ENCODE measurements at regions not wholly inside any gene's neighbourhood (a gene's known extent, or its start where the extent isn't known, plus 50 kb on each side); places are given as distances from the start of the nearest gene placed in this dataset.
A peak's percentile ranks its signal among the peaks of the same experiment; 100 is the strongest.
"Not testable (repeated sequence)": the region's sequence is repeated elsewhere in the genome, so short reads cannot be mapped to it uniquely, and the experiment has no call there.

DNA sequence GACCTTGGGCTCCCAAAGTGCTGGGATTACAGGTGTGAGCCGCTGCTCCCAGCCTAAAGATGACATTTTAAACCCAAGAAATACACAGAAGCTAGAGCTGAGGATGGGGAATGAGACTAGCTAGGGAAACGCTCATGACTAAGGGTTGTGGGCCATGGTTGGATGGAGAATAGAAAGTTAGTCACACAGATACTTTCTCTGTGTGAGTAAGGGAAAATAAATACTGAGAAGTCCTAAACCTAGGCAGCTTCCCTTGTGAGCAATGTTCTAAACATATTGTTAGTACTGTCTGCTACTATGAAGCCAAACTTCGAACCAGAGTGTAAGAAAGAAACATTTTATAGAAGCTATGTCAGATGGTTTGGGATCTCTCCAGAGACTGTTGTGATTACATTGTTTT lies 304.8 kb upstream of the STAC start:
- DNase-seq = peak in 1 of 3 donors; percentile 10

DNA sequence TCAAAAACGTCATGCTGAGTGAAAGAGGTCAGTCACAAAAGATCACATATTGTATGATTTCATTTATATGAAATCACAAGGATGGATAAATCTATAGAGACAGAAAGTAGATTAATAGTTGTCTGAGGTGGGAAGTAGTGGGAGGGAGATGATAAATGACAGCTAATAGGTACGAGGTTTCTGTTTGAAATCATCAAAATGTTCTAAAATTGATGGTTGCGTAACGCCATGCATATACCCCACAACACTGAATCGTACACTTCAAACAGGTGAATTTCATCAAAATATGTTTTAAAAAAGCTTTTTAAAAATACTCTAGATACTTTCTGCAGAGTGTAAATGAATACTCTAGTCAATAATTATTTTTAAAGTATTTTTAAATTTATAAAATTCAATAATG lies 303.0 kb upstream of the STAC start:
- DNase-seq = no peak

DNA sequence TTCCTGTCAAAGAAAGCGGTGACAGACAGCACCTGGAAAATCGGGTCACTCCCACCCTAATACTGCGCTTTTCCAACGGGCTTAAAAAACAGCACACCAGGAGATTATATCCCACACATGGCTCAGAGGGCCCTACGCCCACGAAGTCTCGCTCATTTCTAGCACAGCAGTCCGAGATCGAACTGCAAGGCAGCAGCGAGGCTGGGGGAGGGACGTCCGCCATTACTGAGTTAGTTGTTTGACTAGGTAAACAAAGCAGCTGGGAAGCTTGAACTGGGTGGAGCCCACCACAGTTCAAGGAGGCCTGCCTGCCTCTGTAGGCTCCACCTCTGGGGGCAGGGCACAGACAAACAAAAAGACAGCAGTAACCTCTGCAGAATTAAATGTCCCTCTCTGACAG lies 297.3 kb upstream of the STAC start:
- not testable (repeated sequence) for DNase-seq

DNA sequence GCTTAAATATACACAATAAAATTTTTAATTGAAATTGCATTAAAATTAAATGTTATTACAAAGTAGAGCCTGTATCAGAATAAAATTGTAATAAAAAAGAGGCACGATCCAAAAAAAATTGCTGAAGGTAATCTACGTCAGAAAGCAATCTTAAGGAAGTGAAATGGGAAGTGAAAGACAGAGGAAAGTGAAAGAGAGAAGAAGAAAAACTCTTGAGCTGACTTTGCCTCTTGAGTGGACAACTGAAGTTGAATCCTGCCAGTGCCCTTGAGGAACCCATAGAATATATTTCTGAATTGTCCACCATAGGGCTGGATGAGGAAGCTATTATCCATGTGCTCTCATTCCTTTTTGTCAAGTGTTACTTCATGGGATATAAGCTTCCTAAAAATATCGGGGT lies 285.1 kb upstream of the STAC start:
- no peak for DNase-seq

DNA sequence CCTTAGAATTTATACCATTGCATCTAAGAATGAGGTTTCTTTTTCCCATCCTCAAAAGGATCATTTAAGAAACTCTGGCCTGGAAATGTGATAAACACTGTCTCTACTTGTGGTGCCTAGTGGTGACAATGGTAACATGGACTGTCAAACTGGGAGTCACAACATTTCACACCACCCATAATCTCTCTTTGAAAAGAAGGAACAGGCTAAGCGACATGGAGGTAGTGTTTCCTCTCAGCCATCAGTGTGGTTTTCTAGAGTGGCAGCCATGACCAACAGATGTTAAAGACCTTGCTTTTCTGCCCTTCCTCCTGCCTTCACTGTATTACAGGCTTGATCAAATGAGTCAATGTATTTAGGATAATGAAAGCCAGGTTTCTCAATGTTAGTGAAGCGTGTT lies 283.1 kb upstream of the STAC start:
- DNase-seq = no peak

DNA sequence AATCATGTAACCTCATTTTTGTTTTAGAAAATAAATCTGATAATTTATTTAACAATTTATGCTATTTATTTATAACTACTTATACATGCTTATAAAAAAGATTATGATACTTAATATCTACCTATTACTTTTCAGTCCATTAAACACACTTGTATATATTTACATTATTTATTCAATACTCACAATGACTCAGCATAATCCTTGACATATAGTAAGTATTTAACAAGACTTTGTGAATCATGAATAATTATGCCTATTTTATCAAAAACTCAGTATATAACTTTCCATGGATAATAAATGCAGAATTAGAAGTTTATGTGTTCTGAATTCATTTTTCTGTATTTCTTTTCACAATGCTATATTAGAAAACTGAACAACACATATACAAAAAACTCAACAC lies 266.0 kb upstream of the STAC start:
- no peak for DNase-seq

DNA sequence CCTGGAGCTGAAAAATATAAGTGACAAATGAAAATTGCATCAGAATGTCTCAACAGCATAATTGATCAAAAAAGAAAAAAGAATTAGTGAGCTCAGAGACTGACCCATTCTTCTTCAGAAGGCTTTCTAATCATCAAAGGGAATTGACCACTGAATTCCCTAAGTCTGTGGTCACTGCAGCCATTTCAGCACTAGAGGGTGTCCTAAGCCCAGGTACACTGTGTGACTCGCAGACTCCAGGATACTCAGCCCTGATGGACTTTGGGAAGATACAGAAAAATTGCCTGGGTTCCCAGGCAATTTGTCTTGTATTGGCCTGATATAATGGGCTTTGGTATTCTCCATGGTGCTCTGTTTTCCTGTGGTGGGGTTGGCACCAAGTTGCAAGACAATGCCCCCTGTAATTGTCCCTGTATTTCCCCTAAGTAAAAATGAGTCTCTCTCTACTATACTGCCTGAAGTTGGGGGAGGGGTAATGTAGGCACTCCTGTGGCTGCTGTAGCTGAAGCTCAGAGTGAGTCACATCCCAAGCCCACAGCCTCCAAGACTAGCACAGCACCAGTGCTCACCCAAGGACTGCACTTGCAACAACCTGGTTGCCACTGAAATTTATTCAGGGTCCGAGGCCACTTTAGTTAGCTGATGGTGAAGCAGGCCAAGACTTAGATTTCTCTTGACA lies 256.0 kb upstream of the STAC start:
- DNase-seq = peak in 2 of 3 donors; percentile 8 to 22

DNA sequence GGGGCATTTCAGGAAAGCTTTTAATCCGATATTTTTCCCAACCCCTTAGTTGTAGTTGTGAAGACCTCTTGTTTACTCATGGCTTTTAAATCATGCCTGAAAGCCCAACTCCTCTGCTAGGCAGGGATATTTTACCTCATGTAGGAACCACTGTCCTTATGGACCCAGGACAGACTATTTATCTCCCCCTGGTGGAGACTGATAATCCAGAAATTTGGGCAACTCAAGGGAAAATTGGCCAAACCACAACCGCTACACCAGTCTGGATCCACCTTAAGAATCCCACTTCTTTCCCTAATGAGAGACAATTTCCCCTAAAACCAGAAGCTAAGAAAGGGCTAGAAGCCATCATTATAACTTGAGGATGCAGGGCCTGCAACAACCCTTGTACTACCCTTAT lies 248.1 kb upstream of the STAC start:
- DNase-seq = no peak

DNA sequence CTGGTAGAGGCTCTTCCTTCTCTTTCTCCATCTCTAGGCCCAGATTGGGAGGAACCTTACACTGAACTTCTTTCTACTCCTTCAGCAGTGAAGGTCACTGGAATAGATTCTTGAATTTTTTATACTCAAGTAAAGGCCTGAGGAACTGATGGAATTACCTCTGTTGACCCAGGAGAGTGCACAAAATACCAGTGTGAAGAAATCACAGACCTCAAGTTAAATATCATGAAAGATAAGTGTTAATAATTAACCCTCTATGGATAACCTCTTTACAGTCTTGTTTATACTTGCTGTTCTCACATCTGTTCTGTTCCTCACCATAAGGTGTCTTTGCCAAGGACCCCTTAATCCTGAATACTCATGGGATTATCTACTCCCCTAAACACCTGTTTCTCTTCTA lies 244.4 kb upstream of the STAC start:
- no peak for DNase-seq

DNA sequence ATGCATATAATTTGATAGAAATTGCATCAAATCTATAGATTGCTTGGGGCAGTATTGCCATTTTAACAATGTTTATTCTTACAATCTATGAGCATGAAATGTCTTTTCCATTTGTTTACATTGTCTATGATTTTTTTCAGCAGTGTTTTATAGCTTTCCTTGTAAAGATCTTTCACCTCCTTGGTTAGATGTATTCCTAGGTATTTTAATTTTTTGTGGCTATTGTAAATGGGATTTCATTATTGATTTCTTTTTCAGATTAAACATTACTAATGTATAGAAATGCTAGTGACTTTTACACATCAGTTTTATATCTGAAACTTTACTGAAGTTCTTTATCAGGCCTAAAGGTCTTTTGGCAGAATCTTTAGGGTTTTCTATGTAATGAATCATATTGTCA lies 237.6 kb upstream of the STAC start:
- DNase-seq = no peak

DNA sequence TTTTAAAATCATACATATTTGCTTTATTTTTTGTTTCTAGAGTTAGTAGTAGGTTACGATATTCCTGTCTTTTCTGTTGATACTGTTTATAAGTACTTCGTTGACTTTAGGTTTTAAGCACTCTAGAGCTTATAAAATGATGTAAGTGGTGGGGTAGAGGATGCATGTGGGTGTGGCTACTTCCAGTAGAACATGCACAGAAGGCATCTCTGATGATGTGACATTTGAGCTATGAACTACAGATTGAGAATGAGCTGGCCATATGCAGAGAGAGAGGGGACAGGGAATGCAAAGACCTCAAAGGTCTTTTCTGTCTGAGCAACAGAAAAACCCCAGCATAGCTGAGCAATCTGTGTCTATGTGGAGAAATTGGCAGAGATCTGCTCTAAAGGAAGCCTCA lies 233.9 kb upstream of the STAC start:
- DNase-seq = no peak

DNA sequence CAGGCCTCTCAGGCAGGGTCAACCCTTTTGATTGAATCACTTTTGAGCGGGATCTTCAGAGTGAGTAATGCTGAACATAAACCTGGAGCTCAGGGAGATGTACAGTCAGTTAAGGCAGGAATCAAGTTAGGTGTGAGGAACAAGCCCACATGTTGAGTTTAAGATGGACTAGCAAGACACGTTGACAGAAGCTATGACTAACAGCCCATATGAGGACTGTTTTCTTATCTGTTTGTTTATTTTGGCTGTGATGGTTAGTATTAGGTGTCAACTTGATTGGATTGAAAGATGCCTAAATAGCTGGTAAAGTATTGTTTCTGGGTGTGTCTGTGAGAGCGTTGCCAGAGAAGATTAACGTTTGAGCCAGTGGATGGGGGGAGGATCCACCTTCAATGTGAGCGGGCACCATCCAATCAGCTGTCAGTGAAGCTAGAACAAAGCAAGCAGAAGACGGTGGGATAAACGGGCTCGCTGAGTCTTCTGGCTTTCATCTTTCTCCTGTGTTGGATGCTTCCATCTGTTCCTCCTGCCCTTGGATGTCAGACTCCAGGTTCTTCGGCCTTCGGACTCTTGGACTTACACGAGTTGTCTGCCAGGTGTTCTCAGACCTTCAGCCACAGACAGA lies 232.3 kb upstream of the STAC start:
- no peak for DNase-seq

DNA sequence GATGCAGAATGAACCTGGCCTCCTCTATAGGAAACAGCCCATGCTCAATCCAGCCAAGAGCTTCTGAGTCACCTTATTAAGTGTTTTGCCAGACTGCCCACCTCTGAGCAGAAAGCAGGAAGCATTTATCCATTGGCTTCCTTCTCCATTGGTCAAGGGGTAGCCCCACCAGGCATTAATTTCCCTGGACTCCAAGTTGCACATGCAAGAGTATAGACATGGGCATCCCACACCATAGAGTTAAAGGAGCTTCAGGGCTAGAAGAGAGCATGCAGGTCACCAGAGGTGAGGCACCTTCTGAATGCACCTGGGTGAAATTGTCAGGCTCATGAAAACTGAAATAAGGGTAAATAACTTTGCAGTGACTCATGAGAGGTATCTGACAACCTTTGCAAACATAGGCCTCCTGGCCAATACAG lies 230.8 kb upstream of the STAC start:
- no peak for DNase-seq

DNA sequence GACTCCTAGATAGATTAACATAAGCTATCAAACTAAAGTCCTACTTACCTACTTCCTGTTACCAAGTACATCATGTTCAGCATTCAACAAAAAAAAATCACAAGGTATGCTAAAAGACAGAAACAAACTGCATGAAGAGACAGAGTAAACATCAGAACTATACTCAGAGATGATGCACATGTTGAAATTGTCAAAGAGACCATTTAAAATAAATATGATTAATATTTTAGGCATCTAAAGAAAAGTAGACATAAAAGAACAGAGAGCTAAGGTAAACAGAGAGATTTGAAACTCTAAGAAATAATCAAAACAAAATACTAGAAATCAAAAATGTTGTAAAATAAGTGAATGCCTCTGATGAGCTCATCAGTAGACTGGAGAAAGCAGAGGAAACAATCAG lies 224.8 kb upstream of the STAC start:
- no peak for DNase-seq

DNA sequence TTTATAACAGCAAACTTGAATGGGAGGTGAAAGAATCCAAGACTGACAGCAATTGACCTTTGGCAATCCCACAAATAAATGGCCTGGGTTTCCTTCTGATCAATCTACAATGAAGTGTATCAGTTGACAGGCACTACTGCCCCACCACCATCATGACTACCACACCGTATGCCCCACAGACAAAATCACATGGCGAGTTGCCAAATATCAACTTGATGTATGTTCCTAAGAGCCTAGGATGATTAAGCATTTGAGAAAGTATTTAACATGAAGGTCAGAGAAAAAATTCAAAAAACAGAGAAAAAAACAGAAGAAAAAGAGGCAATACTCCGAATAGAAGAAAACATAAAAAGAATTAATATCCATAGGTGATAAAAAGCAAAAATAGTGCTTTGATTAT lies 215.9 kb upstream of the STAC start:
- no peak for DNase-seq

DNA sequence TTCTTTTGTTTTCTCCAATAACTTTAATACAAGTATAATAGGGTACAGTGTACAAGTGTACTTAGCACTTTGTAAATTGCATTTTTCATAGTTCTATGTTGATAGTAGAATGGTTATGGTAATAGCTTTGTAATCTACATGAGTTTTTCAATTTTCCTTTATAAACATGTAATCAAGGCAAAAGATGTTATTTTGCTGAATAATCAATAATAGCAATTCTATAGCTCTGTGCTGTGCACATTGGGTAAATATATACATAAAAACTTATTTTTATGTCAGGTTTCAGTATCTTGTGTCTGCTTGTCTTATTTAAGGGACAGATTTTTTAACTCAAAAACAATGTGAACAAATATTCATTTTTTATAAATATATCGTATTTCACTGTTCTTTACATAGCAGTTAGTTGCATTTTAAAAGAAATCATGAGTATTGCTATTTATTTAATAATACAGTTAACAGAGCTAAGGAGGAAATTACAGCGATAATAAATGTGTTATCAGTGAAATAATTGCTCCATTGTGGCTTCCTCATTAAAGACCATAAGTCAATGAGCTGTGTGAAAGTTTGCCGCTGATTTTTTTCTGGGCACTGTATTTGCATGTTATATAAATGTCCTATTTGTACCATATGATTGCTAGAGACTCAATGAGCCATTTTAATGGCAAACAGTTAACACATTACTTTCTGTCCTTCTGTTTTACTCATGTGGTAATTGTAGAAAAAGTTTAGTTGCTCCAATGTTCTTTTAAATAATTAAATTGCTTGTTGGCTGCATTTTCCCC lies 214.6 kb upstream of the STAC start:
- DNase-seq = no peak

DNA sequence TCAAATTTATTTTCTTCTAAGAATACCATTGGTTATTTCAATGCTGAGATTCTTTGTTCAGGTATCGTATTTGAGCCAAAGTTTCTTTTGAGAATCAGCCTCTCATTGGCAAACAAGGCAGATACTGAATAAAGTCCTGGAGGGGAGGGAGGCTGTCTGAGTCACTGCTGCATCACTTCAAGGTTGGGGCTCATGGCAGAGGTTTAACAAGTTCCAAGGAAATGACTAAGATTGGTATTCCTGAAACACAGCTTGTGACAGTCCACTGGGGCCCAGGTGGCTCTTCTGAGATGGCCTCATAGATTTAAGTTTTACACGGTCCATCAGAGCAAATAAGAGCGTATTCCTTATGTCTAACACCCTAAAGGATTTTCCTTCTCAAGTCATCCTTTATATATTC lies 213.8 kb upstream of the STAC start:
- peak in 1 of 3 donors; percentile 45 for DNase-seq

DNA sequence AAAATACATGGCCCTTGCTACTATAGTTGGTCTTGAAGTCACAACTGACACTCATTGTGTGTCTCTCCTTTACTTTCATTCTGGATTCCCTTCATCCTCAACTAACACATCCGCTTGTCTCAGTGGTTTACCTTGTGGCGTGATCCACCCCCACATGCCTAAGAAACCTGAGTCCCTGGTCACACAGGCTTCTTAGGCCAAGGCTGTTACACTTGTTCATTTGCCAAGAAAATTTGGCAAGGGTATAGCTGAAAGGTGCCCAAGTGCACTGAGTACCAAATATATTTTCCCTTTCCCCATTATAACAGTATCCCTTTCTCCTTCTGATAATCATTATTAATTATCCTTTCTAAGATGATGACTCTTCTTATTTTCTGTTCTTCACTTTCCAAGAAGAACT lies 207.6 kb upstream of the STAC start:
- DNase-seq = no peak

DNA sequence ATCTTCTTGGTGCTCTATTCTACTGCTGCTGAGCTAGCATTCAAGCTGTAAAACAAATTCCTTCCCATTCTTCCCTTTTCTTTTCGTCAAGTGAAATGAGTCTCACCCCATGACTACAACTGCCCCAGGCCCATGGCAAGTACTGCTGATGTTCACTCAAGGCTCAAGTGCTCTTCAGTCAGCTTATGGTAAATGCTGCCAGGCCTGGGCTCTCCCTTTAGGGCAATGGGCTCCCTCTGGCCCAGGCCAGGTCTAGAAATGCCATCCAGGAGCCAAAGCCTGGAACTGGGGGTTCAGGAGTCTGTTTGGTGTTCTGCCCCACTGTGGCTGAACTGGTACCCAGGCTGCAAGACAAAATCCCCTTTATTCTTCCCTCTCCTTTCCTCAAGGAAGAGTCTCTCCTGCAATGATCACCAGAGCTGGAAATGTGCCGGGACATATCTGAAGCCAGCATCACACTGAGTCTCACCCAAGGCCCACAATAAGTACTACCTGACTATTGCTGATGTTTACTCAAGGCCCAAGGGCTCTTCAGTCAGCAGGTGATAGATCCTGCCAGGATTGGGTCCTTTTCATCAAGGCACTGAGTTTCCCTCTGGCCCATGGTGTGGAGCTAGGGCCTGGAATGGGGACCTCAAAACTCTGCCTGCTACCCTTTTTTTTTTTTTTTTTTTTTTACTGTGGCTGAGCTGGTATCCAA lies 205.0 kb upstream of the STAC start:
- DNase-seq = no peak

DNA sequence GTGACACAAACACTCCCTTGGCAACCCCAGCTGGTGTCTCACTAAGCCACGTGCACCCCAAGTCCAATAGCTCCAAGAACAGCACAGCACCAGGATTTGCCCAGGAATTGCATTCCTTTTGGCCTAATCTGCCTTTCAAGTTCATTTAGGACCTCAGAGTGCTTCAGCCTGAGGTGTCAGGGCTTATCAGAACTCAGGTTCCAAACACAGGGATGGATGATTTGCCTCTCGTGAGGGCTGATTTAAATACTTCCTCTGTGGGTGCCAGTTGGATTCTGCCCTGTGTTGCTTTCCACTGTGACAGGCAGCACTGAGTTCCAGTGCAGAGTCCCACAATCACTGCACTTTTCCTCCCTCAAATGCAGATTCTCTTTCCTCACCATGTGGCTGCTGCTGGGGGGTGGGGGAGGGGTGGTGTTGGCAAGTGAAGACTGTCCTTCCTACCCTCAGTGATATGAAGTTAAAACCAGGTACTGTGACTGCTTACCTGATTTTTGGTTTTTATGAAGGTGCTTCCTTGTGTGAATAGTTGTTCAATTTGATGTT lies 204.3 kb upstream of the STAC start:
- DNase-seq = no peak

DNA sequence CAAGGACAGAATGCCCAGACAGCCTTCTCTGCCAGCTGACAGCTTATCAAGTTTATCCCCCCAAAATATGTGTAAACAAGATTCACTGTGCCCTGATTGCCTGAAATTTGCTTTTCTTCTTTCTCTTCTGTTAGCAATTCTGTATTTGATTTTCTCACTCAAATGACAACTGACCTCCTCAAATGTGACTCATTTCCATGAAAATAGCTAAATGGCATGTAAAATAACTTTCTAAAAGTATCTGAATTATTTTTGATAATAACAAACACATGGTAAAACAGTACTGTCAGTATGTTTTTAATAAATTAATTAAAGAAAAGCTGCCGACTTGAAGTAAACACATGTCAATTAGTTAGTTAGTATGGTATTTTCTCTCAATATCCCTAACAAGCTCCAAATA lies 202.3 kb upstream of the STAC start:
- no peak for DNase-seq

DNA sequence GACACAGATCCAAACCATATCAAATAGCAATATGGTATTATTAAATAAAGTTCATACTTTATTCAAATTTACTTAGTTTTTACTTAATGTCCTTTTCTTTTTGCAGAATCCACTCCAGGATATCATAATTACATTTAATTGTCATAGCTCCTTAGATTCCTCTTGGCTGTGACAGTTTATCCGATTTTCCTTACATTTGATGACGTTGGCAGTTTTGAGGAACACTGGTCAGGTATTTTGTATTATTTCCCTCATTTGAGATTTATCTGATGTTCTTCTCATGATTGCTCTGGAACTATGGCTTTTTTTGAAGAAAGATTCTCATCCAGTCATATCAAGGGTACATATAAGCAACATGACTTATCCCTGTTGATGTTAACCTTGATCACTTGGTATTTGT lies 198.3 kb upstream of the STAC start:
- DNase-seq = no peak
